GM18508 (cell line): ENCODE measurements at regions not wholly inside any gene's neighbourhood (a gene's known extent, or its start where the extent isn't known, plus 50 kb on each side); places are given as distances from the start of the nearest gene placed in this dataset.
"Not testable (repeated sequence)": the region's sequence is repeated elsewhere in the genome, so short reads cannot be mapped to it uniquely, and the experiment has no call there.

ENCODE experiments used
- ATAC-seq: cut with Tn5 transposase; IDR thresholded peaks from one replicate; pipeline ENCODE4 v1.9.1; 2021; ENCODE audit warnings: moderate number of reproducible peaks; ENCODE audit not compliant: insufficient read depth, unreplicated experiment

DNA sequence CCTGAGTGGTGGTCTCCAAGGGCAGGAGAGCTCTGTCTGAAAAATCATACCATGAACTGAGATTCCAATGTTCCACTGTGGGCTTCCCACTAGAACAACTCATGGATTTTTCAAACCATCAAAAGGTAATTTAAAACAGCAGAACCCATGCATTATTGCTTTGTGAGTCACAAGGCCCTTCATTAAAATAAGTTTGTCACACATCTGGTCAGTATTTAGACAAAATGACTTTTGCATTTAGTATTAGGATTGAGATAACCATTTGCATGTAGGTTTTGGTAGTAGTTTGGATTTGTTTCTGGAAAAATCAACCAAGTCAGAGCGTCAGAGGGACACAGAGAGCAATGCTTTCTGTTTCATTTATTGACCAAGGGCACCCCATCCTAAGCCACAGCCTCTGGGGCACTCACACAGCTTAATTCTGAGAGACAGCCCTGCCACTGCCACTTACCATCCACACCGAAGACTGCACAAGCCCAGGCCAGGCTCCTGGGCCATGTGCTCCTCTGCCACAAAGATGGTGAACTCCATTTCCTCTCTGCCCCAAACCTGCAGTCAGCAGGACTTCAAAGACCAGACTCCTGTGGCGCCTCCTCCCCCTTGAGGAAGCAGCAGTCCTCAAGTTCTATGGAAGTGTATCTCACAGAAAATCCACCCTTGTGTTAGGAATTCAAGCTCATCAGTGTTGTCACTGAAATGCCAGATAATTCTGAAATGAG lies 132.6 kb upstream of the DUSP10 start:
- ATAC-seq = no peak

DNA sequence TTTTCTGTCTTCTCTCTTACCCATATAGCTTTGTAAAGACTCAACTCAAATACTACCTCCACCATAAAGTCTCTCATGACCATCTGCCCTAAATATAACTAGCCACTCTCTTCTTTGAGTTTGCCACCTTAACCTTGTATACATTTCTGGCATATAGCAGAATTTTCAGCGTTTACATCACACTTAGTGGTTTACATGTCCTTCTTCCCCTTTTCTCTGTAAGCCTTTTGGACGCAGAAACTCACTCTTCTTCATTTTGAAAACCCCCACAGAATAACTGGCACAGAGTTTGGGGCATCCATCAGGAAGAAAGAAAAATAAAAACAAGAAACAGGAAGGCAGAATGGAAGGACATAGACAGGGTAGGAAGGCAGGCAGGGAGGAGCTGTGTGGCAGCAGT lies 131.8 kb upstream of the DUSP10 start:
- no peak for ATAC-seq

DNA sequence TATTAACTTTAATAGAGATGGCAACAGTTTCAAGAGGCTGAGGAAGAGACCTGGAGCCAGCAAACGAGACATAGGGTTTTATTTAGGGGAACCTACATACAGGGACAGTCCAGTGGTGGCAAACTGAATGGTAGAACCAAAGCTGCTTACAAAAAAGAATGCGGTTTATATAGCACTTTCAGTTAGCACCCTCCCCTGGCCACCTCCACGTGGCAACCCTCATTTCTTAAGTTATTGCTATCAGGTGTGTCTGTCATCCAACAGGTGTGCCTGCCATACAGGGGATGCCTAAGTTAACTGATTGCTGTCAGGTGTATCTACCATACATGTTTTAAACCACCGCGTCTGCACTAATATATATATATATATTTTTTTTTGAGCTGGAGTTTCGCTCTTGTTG lies 129.2 kb upstream of the DUSP10 start:
- no peak for ATAC-seq

DNA sequence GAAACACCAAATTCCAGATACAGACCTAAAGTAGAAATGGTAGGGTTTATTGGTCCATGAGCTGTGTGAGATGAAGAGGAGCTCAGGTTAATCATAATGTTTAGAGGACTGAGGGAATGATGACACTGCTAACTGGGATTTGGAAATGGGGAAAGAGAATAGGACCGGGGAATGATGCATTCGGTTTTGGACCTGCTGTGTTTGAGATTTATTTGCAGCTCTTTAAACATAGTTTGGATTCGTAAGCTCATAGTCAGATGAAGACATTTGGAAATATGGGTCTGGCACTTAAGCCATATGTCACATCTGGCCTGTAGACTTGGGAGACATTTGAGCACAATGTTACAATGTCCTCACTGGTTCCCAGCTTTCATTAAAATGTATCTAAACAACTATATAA lies 127.9 kb upstream of the DUSP10 start:
- ATAC-seq = no peak

GRCh38 chr1:221868593-221869303 lies 126.9 kb upstream of the DUSP10 start:
- ATAC-seq = no peak

DNA sequence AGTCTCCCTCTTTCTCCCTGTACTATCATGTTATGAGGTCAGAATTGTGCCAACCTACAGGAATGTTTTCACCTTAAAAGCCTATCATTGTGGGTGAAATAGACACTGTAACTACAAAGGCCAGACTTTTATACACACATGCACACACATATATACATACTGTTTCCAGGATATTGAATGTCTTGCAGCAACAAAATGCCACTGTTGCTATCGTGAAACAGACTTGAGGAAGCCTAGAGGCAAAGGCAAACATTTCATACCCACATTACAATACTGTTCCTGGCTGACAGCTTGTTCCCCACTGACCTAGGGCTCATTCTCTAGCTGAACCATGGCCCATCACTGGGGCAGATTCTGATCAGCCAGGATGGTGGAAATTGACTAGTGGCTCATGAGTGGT lies 125.1 kb upstream of the DUSP10 start:
- no peak for ATAC-seq

DNA sequence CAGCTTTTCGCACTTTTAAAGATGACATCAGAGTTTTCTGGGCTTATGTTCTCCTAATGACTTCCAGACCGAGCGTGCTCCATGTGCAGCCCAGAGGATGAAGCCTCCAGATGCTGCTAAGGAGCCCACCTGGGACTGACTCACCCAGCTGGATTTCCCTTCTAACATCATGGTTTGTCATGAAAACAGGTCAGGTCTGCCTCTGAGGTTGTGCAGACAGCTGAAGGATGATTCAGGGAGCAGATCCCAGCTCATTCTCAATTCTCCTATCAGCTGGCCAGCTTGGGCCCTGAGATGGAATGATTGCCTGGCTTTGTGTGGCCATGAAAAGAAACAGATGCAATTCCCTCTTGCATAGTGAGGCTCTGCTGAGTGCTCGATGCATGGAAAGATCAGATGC lies 123.9 kb upstream of the DUSP10 start:
- no peak for ATAC-seq

- ATAC-seq = no peak
These were observed 121.7 kb upstream of the DUSP10 start for GRCh38 chr1:221863635-221864034.

DNA sequence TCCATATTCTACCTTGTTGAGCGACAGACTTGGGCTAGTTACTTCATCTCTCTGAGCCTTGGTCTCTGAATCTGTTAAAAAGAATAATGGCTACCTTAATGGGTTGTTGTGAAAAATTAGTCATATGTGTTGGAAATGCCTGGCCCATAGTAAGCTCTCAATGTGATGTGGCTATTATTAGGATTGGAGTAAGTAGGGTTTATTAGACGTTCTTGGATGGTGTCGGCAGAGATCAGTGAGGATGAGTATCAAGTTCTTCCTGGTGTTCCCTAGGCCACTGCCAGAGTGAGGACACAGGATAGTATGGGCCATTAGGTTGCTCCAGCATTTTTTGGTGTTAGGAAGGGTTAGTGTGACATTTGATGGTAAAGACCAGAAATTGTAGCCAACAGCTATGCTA lies 121.1 kb upstream of the DUSP10 start:
- ATAC-seq = no peak

DNA sequence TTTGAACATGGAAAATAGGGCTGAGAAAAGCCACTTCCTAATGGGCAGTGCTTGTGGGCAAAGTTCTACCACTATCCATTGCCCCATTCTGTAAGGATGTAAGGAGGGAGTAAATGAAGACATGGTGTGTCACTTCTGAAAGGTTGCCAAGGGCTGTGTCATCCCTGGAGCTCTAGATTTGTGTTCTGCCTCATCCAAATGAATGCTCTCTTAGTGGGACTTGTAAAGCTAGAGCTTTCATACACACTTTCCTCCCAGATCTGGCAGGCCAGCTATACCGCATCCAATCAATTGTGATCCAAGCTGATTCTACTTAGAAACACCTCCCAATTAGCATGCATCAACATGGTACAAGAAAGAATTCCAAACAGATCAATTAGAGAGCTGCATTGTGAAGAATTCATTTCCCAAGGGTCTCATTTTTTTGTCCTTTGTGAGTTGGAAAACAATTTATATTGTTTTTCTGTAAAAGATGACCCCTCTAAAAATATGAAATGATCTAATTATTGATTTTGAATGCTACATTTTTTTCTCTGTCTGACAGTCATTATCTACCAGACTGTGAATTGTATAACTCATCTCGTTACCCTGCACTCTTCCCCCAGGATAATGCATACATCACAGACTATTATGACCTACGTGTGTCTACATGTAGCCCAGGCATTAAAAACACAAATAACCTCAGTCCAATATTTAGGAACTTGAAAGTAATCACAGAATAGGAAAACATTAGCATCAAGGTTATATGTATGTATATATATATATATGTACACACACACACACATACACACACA lies 117.1 kb upstream of the DUSP10 start:
- ATAC-seq = no peak

DNA sequence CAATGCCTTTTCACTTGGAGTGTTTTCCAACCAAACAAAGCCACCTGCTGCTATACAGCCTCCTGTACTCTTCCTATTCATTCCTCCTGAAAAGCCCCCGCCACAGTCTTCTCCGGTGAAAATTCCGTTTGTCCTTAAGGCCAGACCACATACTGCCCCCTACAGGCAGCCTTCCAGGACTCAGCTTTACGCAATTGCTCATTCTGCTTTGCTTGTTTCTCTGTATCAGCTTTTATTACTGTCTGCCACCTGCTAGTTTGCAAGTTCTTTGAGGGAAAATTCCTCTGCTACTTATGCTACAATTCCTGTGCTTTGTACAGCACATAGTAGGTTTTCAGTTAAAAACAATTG lies 115.2 kb upstream of the DUSP10 start:
- ATAC-seq = not testable (repeated sequence)

- no peak for ATAC-seq
These were observed 114.6 kb upstream of the DUSP10 start for GRCh38 chr1:221856228-221857093.

GRCh38 chr1:221855156-221855555 lies 113.3 kb upstream of the DUSP10 start:
- ATAC-seq = no peak

- no peak for ATAC-seq
These were observed 109.4 kb upstream of the DUSP10 start for GRCh38 chr1:221851336-221851735.

- no peak for ATAC-seq
These were observed 108.7 kb upstream of the DUSP10 start for GRCh38 chr1:221850470-221851187.

DNA sequence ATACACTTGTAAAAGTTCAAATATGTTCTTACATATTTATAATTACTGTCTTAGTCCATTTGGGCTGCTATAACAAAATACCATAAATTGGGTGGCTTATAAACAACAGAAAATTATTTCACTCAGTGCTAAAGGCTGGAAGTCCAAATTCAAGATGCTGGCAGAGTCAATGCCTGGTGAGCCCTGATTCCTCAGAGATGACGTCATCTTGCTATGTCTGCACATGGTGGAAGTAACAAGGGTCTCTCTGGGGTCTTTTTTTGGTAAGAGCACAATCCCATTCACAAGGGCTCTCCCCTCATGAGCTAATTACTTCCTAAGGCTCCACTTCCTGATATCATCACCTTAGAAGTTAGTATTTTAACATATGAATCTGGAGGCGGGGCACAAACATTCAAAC lies 108.0 kb upstream of the DUSP10 start:
- ATAC-seq = no peak

DNA sequence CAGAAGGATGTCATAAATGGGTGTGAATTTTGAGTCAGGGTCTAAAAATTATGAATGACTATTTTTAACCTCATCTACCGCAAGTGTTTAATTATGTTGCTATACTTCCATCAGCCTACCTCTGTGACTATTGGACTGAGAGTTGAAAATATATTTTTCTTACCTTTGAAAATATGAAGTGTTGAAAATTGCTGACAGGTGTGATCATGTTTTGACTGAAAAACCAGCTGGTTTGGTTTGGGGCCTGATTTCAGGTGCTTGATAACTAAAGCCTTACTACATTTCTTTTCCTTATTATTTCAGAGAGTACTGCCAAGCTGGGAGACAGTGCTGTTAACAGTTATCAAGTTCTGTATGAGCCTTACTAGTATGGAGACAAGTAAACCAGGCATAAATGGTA lies 107.2 kb upstream of the DUSP10 start:
- ATAC-seq = no peak

GRCh38 chr1:221847676-221848075 lies 105.8 kb upstream of the DUSP10 start:
- no peak for ATAC-seq

- no peak for ATAC-seq
These were observed 103.9 kb upstream of the DUSP10 start for GRCh38 chr1:221845650-221846371.
